DOHH2 (cell line): ENCODE measurements at regions not wholly inside any gene's neighbourhood (a gene's known extent, or its start where the extent isn't known, plus 50 kb on each side); places are given as distances from the start of the nearest gene placed in this dataset.

Experiments
- H3F3A ChIP-seq: fragments of 200-600 bp; sonication (generic), shearing (Covaris generic); 2 replicates; pipeline ENCODE4 v1.6.0; 2016; ENCODE audit warnings: antibody characterized with exemption, mild to moderate bottlenecking; ENCODE audit not compliant: control insufficient read depth, insufficient read depth
- H3K27ac ChIP-seq: fragments of 200-600 bp; sonication (generic); 2 replicates; pipeline ENCODE4 v1.5.1; 2014; ENCODE audit warnings: low read depth, mild to moderate bottlenecking, low read length, moderate library complexity
- H3K27me3 ChIP-seq: fragments of 200-600 bp; sonication (generic); 2 replicates; pipeline ENCODE4 v1.6.1; 2014; ENCODE audit warnings: mild to moderate bottlenecking, low read length, mixed read lengths; ENCODE audit not compliant: control insufficient read depth
- H3K36me3 ChIP-seq: fragments of 200-600 bp; sonication (generic); 2 replicates; pipeline ENCODE4 v1.6.1; 2014; ENCODE audit warnings: mild to moderate bottlenecking, low read length, moderate library complexity, mixed read lengths; ENCODE audit not compliant: control insufficient read depth
- H3K4me1 ChIP-seq: fragments of 200-600 bp; sonication (generic); 2 replicates; pipeline ENCODE4 v1.6.1; 2014; ENCODE audit warnings: mild to moderate bottlenecking, low read length, mixed read lengths; ENCODE audit not compliant: control insufficient read depth
- H3K4me2 ChIP-seq: fragments of 200-600 bp; sonication (generic); 2 replicates; pipeline ENCODE4 v1.6.0; 2014; ENCODE audit warnings: mild to moderate bottlenecking, low read length, moderate library complexity
- H3K4me3 ChIP-seq: fragments of 200-600 bp; sonication (generic); 2 replicates; pipeline ENCODE4 v1.5.1; 2014; ENCODE audit warnings: mild to moderate bottlenecking, low read length, mixed read lengths
- H3K79me2 ChIP-seq: fragments of 200-600 bp; sonication (generic); 2 replicates; pipeline ENCODE4 v1.6.1; 2014; ENCODE audit warnings: mild to moderate bottlenecking, low read length, mixed read lengths; ENCODE audit not compliant: control insufficient read depth
- H3K9me2 ChIP-seq: fragments of 200-600 bp; sonication (generic); replicated peaks from 2 replicates; pipeline ENCODE4 v1.6.1; 2014; ENCODE audit warnings: mild to moderate bottlenecking, low read length, mixed read lengths; ENCODE audit not compliant: control insufficient read depth
- H3K9me3 ChIP-seq: fragments of 200-600 bp; sonication (generic); 2 replicates; pipeline ENCODE4 v1.6.1; 2014; ENCODE audit warnings: antibody characterized with exemption, low read length, mixed read lengths; ENCODE audit not compliant: control insufficient read depth, insufficient read depth
- H4K20me1 ChIP-seq: fragments of 200-600 bp; sonication (generic); 2 replicates; pipeline ENCODE4 v1.6.0; 2014; ENCODE audit warnings: low read depth, mild to moderate bottlenecking, antibody characterized with exemption, low read length, moderate library complexity; ENCODE audit not compliant: control insufficient read depth, insufficient read depth
- CTCF ChIP-seq: fragments of 200-600 bp; sonication (generic); IDR thresholded peaks from one replicate; pipeline ENCODE4 v1.5.1; 2014; ENCODE audit warnings: antibody characterized with exemption, mild to moderate bottlenecking, low read depth, low read length; ENCODE audit not compliant: poor library complexity, severe bottlenecking
- EZH2phosphoT487 ChIP-seq: fragments of 200-600 bp; sonication (generic); IDR thresholded peaks from 2 replicates; pipeline ENCODE4 v1.6.1; 2017; ENCODE audit warnings: borderline replicate concordance, mild to moderate bottlenecking, antibody characterized with exemption, low read length, moderate library complexity, mixed read lengths

DNA sequence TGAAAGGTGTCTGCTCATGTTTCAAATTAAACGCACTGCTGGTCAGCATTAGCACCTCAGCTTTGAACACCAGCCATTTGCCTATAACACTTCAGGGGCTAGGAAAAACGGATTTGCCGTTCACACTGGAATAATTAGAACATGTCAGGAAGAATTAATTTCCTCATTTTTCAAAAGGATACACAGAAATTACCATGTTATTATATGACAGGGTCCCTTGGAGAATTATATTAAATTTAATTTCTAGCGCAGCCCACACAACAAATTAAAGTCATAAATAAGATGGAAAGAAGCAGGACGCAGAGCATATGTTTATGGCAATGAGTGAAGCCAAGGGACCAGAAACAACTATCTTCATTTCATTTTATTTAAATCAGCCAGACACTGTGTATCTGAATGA is 83.8 kb upstream of the SOX6 start:
- no peaks in the 10 kb centered on the region for H3K27me3 ChIP-seq
- no peak overlapping the region for H3K4me2 ChIP-seq
- H3K9me3 ChIP-seq = no peaks in the 10 kb centered on the region
- no peaks in the 10 kb centered on the region for H3K9me2 ChIP-seq
- H3K4me1 ChIP-seq = no peaks in the 10 kb centered on the region
- H3K79me2 ChIP-seq = no peaks in the 10 kb centered on the region
- no peaks in the 10 kb centered on the region for H4K20me1 ChIP-seq
- no peak overlapping the region for H3K4me3 ChIP-seq
- TF ChIP-seq EZH2phosphoT487 = no peak
- H3K36me3 ChIP-seq = no peaks in the 10 kb centered on the region
- no peaks in the 10 kb centered on the region for H3F3A ChIP-seq
- no peak overlapping the region for H3K27ac ChIP-seq

GRCh38 chr11:16434036-16434435 is 77.7 kb upstream of the SOX6 start:
- no peaks in the 10 kb centered on the region for H3K9me2 ChIP-seq
- no peaks in the 10 kb centered on the region for H3K27me3 ChIP-seq
- H3F3A ChIP-seq = no peaks in the 10 kb centered on the region
- H3K79me2 ChIP-seq = no peaks in the 10 kb centered on the region
- H3K4me2 ChIP-seq = no peak overlapping the region
- no peaks in the 10 kb centered on the region for H3K9me3 ChIP-seq
- no peaks in the 10 kb centered on the region for H3K36me3 ChIP-seq
- no peak overlapping the region for H3K4me3 ChIP-seq
- no peak overlapping the region for H3K27ac ChIP-seq
- TF ChIP-seq CTCF = no peak
- no peak for TF ChIP-seq EZH2phosphoT487
- no peaks in the 10 kb centered on the region for H3K4me1 ChIP-seq
- H4K20me1 ChIP-seq = no peaks in the 10 kb centered on the region

DNA sequence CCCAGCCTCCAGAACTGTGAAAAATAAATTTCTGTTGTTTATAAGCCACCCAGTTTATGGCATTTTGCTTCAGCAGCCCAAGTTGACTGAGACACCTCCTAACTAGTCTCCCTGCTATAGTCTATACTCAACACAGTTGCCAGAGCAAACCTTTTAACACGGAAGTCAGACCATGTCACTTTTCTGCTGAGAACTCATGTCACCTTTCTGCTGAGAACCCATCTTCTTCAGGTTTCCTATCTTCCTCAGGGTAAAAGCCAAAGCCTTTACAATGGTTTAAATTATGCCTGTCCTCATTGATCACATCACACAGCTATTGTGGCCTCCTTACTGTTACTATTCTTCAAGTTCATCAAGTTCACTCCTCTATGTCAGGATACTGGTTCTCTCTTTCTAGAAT is 74.3 kb upstream of the SOX6 start:
- Histone ChIP-seq H3F3A (no peaks in the 10 kb centered on the region), H3K4me3 (no peak overlapping the region), H3K27ac (no peak overlapping the region), H3K4me2 (no peak overlapping the region), H3K79me2 (no peaks in the 10 kb centered on the region), H3K27me3 (no peaks in the 10 kb centered on the region), H4K20me1 (no peaks in the 10 kb centered on the region), H3K4me1 (no peaks in the 10 kb centered on the region), H3K9me2 (no peaks in the 10 kb centered on the region), H3K36me3 (no peaks in the 10 kb centered on the region), H3K9me3 (no peaks in the 10 kb centered on the region)
- TF ChIP-seq EZH2phosphoT487 (no peak), CTCF (no peak)

DNA sequence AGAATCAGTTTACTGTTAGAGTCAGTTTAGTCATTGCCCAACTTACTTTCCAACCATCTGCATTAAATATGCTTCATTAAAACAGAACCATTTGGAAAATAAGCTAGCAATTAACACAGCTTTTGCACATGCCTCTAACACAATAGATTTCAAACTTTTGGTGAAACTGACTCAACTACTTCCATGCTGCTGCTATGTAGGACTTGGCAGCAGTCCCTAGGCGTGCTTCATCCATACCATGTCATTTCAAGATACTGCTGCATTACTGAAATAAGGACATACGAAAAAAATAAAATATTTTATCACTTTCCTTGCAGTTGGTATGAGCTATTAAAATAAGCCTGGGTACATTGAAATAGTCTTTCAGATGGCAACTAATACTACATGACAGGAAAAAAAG is 65.5 kb upstream of the SOX6 start:
- Histone ChIP-seq H3F3A (no peaks in the 10 kb centered on the region), H3K27me3 (no peaks in the 10 kb centered on the region), H3K9me3 (no peaks in the 10 kb centered on the region), H3K4me2 (no peak overlapping the region), H3K9me2 (no peaks in the 10 kb centered on the region), H3K36me3 (no peaks in the 10 kb centered on the region), H3K79me2 (no peaks in the 10 kb centered on the region), H3K4me1 (no peaks in the 10 kb centered on the region), H3K4me3 (no peak overlapping the region), H4K20me1 (no peaks in the 10 kb centered on the region), H3K27ac (no peak overlapping the region)
- no peak for TF ChIP-seq EZH2phosphoT487
- no peak for TF ChIP-seq CTCF
